ENCODE measurements at regions not wholly inside any gene's neighbourhood (a gene's known extent, or its start where the extent isn't known, plus 50 kb on each side); places are given as distances from the start of the nearest gene placed in this dataset.

DNA sequence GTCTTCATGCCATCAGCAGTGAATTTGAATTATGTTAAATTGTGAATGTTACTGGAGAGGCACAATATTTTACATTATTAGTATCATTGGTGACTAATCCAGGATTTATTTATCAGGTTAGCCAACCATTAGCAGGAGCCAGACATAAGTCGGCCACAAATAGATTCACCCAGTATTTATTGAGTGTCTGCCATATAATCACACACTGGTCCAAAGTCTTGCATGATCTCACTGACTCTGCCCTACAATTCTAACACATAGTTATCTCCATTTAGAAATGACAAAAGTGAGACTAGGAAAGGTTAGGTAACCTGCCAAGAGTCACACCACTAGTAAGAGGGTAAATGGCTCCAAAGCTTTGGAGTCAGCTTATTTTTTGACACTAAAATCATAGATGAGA is 179.6 kb downstream of the BLID start:
- no peak for DNase-seq
- no peak overlapping the region for H3K27ac ChIP-seq
- no peaks in the 10 kb centered on the region for H3K27me3 ChIP-seq
- TF ChIP-seq CTCF (IDR thresholded peaks at IDR 0.05) (no peak), EP300 (IDR thresholded peaks at IDR 0.05; ENCODE audit: low read depth) (no peak), POLR2AphosphoS5 (IDR thresholded peaks at IDR 0.05) (no peak)
- no peaks in the 10 kb centered on the region for H3K36me3 ChIP-seq
- no peaks in the 10 kb centered on the region for H3K9me3 ChIP-seq
- in situ Hi-C loops (cut with MboI; ENCODE audit: low pct_ligation_motif_present in 1 of 4, low pct_unique_long_range_greater_than_20kb in 1 of 4, low sequenced_read_pairs in 3 of 4): no loop called here
- H3K4me3 ChIP-seq: no peak overlapping the region
- intact Hi-C loops (cut with DNase I; ENCODE audit: low total_unique reads): no loop called here
- 71 to 80% methylated on average over 1 of the region's 1 CpG for WGBS, 2 donors (ENCODE audit: low coverage in 1 of 2)
- H3K4me1 ChIP-seq: no peaks in the 10 kb centered on the region

- 59 to 66% methylated on average over 2 of the region's 2 CpGs for WGBS, 2 donors (ENCODE audit: low coverage in 1 of 2)
- H3K27me3 ChIP-seq: no peaks in the 10 kb centered on the region
- no peaks in the 10 kb centered on the region for H3K36me3 ChIP-seq
- peaks cover 0 to 5% (median 2%) of the 10 kb centered on the region in 4 donors for H3K4me1 ChIP-seq
- TF ChIP-seq POLR2A (IDR thresholded peaks at IDR 0.05) (no peak), EP300 (IDR thresholded peaks at IDR 0.05; ENCODE audit: low read depth) (no peak), CTCF (IDR thresholded peaks at IDR 0.05) (no peak), POLR2AphosphoS5 (IDR thresholded peaks at IDR 0.05) (no peak)
- no peak overlapping the region for H3K4me3 ChIP-seq
- H3K27ac ChIP-seq: no peak overlapping the region
- no peaks in the 10 kb centered on the region for H3K9me3 ChIP-seq
- no peak for DNase-seq
- intact Hi-C loops (cut with DNase I; ENCODE audit: low total_unique reads) (no loop called here), in situ Hi-C loops (cut with MboI; ENCODE audit: low pct_ligation_motif_present in 1 of 4, low pct_unique_long_range_greater_than_20kb in 1 of 4, low sequenced_read_pairs in 3 of 4) (no loop called here)
Measured at GRCh38 chr11:121933694-121934093, 182.3 kb downstream of the BLID start.

DNA sequence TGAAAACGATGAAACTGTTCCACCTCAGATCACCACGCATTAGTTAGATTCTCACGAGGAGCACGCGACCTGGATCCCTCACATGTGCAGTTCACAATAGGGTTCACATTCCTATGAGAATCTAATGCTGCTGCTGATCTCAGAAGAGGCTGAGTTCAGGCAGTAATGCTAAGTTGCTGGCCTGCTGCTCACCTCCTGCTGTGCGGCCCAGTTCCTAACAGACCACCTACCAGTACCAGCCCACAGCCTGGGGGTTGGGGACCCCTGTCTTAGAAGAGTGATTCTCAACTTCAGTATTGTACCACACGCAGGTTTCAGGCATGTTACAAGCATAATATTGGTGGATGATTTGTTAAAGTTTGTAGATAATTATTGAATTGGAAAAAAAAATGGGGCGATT is 182.7 kb downstream of the BLID start:
- 90 to 91% methylated on average over 7 to 8 of the region's 8 CpGs for WGBS, 2 donors (ENCODE audit: low coverage in 1 of 2)

GRCh38 chr11:121932646-121933185 is 183.3 kb downstream of the BLID start:
- no peak overlapping the region for H3K4me3 ChIP-seq
- no peak overlapping the region for H3K27ac ChIP-seq
- no peaks in the 10 kb centered on the region for H3K9me3 ChIP-seq
- peaks cover 0 to 7% (median 2%) of the 10 kb centered on the region in 4 donors for H3K4me1 ChIP-seq
- in situ Hi-C loops (cut with MboI; ENCODE audit: low pct_ligation_motif_present in 1 of 4, low pct_unique_long_range_greater_than_20kb in 1 of 4, low sequenced_read_pairs in 3 of 4) (no loop called here), intact Hi-C loops (cut with DNase I; ENCODE audit: low total_unique reads) (no loop called here)
- TF ChIP-seq EP300 (IDR thresholded peaks at IDR 0.05; ENCODE audit: low read depth) (no peak), CTCF (IDR thresholded peaks at IDR 0.05) (no peak), POLR2A (IDR thresholded peaks at IDR 0.05) (no peak), POLR2AphosphoS5 (IDR thresholded peaks at IDR 0.05) (no peak)
- no peaks in the 10 kb centered on the region for H3K36me3 ChIP-seq
- WGBS, 2 donors (ENCODE audit: low coverage in 1 of 2): 85 to 94% methylated on average over 2 to 3 of the region's 3 CpGs
- no peak for DNase-seq
- no peaks in the 10 kb centered on the region for H3K27me3 ChIP-seq

More for the DNA sequence above, 182.7 kb downstream of the BLID start:
- Histone ChIP-seq H3K27ac (no peak overlapping the region), H3K4me3 (no peak overlapping the region), H3K36me3 (no peaks in the 10 kb centered on the region), H3K9me3 (no peaks in the 10 kb centered on the region), H3K4me1 (peaks cover 0 to 7% (median 2%) of the 10 kb centered on the region in 4 donors), H3K27me3 (no peaks in the 10 kb centered on the region)
- in situ Hi-C loops (cut with MboI; ENCODE audit: low pct_ligation_motif_present in 1 of 4, low pct_unique_long_range_greater_than_20kb in 1 of 4, low sequenced_read_pairs in 3 of 4) (no loop called here), intact Hi-C loops (cut with DNase I; ENCODE audit: low total_unique reads) (no loop called here)
- no peak for DNase-seq
- TF ChIP-seq POLR2A (IDR thresholded peaks at IDR 0.05): no peak
- TF ChIP-seq CTCF (IDR thresholded peaks at IDR 0.05): no peak
- TF ChIP-seq EP300 (IDR thresholded peaks at IDR 0.05; ENCODE audit: low read depth): no peak
- TF ChIP-seq POLR2AphosphoS5 (IDR thresholded peaks at IDR 0.05): no peak

Data from transverse colon (tissue), 4 donors.